ENCODE measurements at regions not wholly inside any gene's neighbourhood (a gene's known extent, or its start where the extent isn't known, plus 50 kb on each side); places are given as distances from the start of the nearest gene placed in this dataset.

DNA sequence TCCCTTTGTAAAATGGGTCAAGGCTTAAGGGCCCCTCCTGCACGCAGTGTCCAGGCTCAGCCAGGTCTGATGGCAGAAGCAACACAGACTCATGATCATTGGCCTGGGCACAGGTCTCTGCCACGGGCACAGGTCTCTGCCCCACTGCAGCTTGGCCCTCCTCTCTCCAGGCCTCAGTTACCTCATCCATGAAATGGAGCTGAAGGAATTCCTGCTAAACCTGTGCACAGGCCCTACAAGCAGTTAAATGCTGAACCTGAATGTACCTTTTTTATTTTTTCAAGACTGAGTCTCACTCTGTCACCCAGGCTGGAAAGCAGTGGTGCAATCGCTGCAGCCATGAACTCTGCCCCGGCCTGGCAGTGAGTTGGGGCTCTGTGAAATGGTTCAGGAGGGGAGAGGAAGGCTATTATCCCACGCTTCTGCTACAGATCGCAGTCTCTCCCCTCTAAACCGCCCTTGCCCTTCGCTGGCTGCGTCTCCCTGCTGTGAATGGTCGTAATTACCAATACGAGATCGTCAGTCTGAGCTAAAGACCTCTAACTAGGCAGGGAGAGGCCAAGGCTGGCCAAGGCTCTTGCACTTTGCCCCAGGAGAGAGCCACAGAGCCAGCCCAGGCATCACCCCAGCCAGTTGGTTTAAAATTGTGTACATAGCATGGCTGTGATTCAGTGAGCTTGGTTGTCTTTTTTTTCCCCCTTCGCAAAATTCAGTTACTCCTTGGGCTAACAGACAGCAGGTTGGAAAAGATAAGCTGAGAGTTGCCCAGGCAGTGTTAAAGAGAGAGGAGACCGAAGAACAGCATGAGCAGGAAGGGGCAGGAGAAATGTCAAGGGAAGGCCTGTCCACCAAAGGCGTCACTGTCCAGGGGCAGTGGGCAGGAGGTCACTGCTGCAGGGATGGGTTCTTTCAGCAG lies 93.0 kb upstream of the KCTD7 start:
- no peaks in the 10 kb centered on the region for H3K27me3 ChIP-seq (replicated peaks; ENCODE audit: control insufficient read depth, insufficient read depth, low read length)
- no peak for TF ChIP-seq CTCF (IDR thresholded peaks at IDR 0.05; ENCODE audit: insufficient read depth, low read length, poor library complexity, severe bottlenecking)
- no peak overlapping the region for H3K4me3 ChIP-seq (replicated peaks; ENCODE audit: low read depth, low read length)
- no peaks in the 10 kb centered on the region; the same call in 1 of the 2 replicates for H3K36me3 ChIP-seq (ENCODE audit: control insufficient read depth, insufficient read depth, low read length)
- no peak for DNase-seq (ENCODE audit: extremely low read depth, insufficient read length)

DNA sequence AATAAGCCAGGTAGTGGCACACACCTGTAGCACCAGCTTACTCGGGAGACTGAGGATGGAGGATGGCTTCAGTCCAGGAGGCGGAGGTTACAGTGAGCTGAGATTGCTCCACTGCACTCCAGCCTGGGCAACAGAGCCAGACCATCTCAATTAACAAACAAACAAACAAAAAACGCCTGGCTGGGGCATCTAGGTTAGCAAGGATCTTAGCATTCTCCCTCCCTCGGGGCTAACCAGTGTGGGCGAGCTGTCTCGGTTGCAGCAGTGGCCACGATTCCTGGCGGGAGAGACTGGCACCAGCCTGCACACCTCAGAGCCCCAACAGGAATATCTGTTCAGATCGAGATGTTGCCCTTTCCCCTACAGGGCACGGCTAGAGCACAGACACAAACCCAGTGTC lies 91.3 kb upstream of the KCTD7 start:
- no peak for DNase-seq (ENCODE audit: extremely low read depth, insufficient read length)
- Histone ChIP-seq H3K27me3 (replicated peaks; ENCODE audit: control insufficient read depth, insufficient read depth, low read length) (no peaks in the 10 kb centered on the region), H3K4me3 (replicated peaks; ENCODE audit: low read depth, low read length) (no peak overlapping the region), H3K36me3 (ENCODE audit: control insufficient read depth, insufficient read depth, low read length) (peaks cover 4% of the 10 kb centered on the region)
- no peak for TF ChIP-seq CTCF (IDR thresholded peaks at IDR 0.05; ENCODE audit: insufficient read depth, low read length, poor library complexity, severe bottlenecking)

- TF ChIP-seq CTCF (IDR thresholded peaks at IDR 0.05; ENCODE audit: insufficient read depth, low read length, poor library complexity, severe bottlenecking): no peak
- peaks cover 7% of the 10 kb centered on the region for H3K36me3 ChIP-seq (ENCODE audit: control insufficient read depth, insufficient read depth, low read length)
- H3K4me3 ChIP-seq (replicated peaks; ENCODE audit: low read depth, low read length): no peak overlapping the region
- no peaks in the 10 kb centered on the region for H3K27me3 ChIP-seq (replicated peaks; ENCODE audit: control insufficient read depth, insufficient read depth, low read length)
- DNase-seq (ENCODE audit: extremely low read depth, insufficient read length): no peak
Measured at GRCh38 chr7:66537876-66538275, 90.8 kb upstream of the KCTD7 start.

DNA sequence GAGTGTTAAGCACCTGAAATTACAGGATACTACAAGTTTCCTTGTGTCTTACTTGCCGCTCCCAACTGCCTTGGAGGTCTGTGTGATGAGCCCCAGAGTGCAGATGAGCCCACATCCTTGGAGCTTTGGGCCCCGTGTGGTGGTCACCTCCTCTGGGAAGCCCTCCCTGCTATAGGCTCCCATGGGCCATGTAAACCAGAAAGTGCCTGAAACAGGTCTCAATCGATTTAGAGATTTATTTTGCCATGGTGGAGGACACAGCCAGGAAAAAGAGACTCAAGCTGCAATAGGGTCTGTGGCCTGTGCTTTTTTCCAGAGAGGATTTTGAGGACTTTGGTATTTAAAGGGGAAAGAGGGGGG lies 89.4 kb upstream of the KCTD7 start:
- no peak for DNase-seq (ENCODE audit: extremely low read depth, insufficient read length)
- no peak overlapping the region for H3K4me3 ChIP-seq (replicated peaks; ENCODE audit: low read depth, low read length)
- no peaks in the 10 kb centered on the region for H3K27me3 ChIP-seq (replicated peaks; ENCODE audit: control insufficient read depth, insufficient read depth, low read length)
- H3K36me3 ChIP-seq (ENCODE audit: control insufficient read depth, insufficient read depth, low read length): peaks cover 7% of the 10 kb centered on the region
- TF ChIP-seq CTCF (IDR thresholded peaks at IDR 0.05; ENCODE audit: insufficient read depth, low read length, poor library complexity, severe bottlenecking): no peak

GRCh38 chr7:66539902-66540375 lies 88.7 kb upstream of the KCTD7 start:
- no peaks in the 10 kb centered on the region for H3K27me3 ChIP-seq (replicated peaks; ENCODE audit: control insufficient read depth, insufficient read depth, low read length)
- H3K4me3 ChIP-seq (replicated peaks; ENCODE audit: low read depth, low read length): no peak overlapping the region
- peaks cover 7% of the 10 kb centered on the region for H3K36me3 ChIP-seq (ENCODE audit: control insufficient read depth, insufficient read depth, low read length)
- DNase-seq (ENCODE audit: extremely low read depth, insufficient read length): no peak
- no peak for TF ChIP-seq CTCF (IDR thresholded peaks at IDR 0.05; ENCODE audit: insufficient read depth, low read length, poor library complexity, severe bottlenecking)

All from GM06990 (cell line).